ENCODE measurements at regions not wholly inside any gene's neighbourhood (a gene's known extent, or its start where the extent isn't known, plus 50 kb on each side); places are given as distances from the start of the nearest gene placed in this dataset.

GRCh38 chr3:164024786-164025185, 1053.5 kb downstream of the SI start:
- TF ChIP-seq CTCF (IDR thresholded peaks at IDR 0.05) (no peak), POLR2AphosphoS5 (IDR thresholded peaks at IDR 0.05) (no peak)

All from gastroesophageal sphincter (tissue), 3 donors.